ENCODE measurements at regions not wholly inside any gene's neighbourhood (a gene's known extent, or its start where the extent isn't known, plus 50 kb on each side); places are given as distances from the start of the nearest gene placed in this dataset.

DNA sequence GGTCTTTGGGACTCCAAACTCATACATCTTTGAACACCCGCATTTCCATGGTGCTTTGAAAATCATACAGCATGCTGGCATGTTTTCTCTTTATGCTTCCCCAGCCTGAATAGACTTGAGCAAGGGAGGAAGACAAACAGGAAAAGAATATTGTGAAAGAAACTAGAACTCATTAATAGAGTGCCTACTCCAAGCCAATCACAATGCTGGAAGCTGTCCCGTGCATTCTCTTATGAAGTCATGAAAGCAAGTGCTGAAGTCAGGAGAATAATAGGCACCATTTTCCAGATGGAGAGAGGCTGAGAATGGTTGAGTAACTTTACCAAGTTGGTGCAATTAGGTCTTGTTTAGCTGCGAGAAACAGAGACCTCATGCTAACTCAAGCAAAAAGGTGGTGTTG lies 102.5 kb upstream of the PTPRT start:
- Histone ChIP-seq H3K27ac (ENCODE audit: low read length) (no peak overlapping the region), H3K9me2 (ENCODE audit: insufficient read depth, low read length) (no peaks in the 10 kb centered on the region), H2AFZ (ENCODE audit: low read depth, low read length) (no peak overlapping the region), H3K79me2 (replicated peaks; ENCODE audit: insufficient read depth, low read length) (no peaks in the 10 kb centered on the region), H3K9me3 (ENCODE audit: low read length) (no peaks in the 10 kb centered on the region), H3K27me3 (ENCODE audit: insufficient read depth, low read depth, low read length) (no peaks in the 10 kb centered on the region), H3F3A (ENCODE audit: insufficient read depth, low read length, poor library complexity, severe bottlenecking) (no peaks in the 10 kb centered on the region), H4K20me1 (ENCODE audit: insufficient read depth) (no peaks in the 10 kb centered on the region), H3K4me3 (ENCODE audit: low read length) (no peak overlapping the region), H3K36me3 (ENCODE audit: insufficient read depth, low read length) (no peaks in the 10 kb centered on the region), H3K9ac (ENCODE audit: low read length) (no peak overlapping the region), H3K4me2 (ENCODE audit: low read length) (no peak overlapping the region)
- TF ChIP-seq EP300 (conservative IDR thresholded peaks at IDR 0.05; ENCODE audit: poor library complexity, severe bottlenecking): no peak
- TF ChIP-seq TAF1 (IDR thresholded peaks at IDR 0.05; ENCODE audit: low read depth): no peak
- TF ChIP-seq POLR2AphosphoS5 (IDR thresholded peaks at IDR 0.05): no peak
- no peak for TF ChIP-seq MXI1 (conservative IDR thresholded peaks at IDR 0.05; ENCODE audit: poor library complexity, severe bottlenecking)
- TF ChIP-seq EZH2 (IDR thresholded peaks at IDR 0.05; ENCODE audit: borderline replicate concordance, insufficient read depth, low read length, poor library complexity, severe bottlenecking): no peak
- TF ChIP-seq RAD21 (conservative IDR thresholded peaks at IDR 0.05): no peak
- no peak for TF ChIP-seq SMC3 (conservative IDR thresholded peaks at IDR 0.05; ENCODE audit: poor library complexity)
- TF ChIP-seq, protein P1, sequence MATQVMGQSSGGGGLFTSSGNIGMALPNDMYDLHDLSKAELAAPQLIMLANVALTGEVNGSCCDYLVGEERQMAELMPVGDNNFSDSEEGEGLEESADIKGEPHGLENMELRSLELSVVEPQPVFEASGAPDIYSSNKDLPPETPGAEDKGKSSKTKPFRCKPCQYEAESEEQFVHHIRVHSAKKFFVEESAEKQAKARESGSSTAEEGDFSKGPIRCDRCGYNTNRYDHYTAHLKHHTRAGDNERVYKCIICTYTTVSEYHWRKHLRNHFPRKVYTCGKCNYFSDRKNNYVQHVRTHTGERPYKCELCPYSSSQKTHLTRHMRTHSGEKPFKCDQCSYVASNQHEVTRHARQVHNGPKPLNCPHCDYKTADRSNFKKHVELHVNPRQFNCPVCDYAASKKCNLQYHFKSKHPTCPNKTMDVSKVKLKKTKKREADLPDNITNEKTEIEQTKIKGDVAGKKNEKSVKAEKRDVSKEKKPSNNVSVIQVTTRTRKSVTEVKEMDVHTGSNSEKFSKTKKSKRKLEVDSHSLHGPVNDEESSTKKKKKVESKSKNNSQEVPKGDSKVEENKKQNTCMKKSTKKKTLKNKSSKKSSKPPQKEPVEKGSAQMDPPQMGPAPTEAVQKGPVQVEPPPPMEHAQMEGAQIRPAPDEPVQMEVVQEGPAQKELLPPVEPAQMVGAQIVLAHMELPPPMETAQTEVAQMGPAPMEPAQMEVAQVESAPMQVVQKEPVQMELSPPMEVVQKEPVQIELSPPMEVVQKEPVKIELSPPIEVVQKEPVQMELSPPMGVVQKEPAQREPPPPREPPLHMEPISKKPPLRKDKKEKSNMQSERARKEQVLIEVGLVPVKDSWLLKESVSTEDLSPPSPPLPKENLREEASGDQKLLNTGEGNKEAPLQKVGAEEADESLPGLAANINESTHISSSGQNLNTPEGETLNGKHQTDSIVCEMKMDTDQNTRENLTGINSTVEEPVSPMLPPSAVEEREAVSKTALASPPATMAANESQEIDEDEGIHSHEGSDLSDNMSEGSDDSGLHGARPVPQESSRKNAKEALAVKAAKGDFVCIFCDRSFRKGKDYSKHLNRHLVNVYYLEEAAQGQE (IDR thresholded peaks at IDR 0.05; ENCODE audit: borderline replicate concordance): no peak
- TF ChIP-seq, protein P2, sequence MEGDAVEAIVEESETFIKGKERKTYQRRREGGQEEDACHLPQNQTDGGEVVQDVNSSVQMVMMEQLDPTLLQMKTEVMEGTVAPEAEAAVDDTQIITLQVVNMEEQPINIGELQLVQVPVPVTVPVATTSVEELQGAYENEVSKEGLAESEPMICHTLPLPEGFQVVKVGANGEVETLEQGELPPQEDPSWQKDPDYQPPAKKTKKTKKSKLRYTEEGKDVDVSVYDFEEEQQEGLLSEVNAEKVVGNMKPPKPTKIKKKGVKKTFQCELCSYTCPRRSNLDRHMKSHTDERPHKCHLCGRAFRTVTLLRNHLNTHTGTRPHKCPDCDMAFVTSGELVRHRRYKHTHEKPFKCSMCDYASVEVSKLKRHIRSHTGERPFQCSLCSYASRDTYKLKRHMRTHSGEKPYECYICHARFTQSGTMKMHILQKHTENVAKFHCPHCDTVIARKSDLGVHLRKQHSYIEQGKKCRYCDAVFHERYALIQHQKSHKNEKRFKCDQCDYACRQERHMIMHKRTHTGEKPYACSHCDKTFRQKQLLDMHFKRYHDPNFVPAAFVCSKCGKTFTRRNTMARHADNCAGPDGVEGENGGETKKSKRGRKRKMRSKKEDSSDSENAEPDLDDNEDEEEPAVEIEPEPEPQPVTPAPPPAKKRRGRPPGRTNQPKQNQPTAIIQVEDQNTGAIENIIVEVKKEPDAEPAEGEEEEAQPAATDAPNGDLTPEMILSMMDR (IDR thresholded peaks at IDR 0.05; ENCODE audit: poor library complexity, severe bottlenecking): no peak

DNA sequence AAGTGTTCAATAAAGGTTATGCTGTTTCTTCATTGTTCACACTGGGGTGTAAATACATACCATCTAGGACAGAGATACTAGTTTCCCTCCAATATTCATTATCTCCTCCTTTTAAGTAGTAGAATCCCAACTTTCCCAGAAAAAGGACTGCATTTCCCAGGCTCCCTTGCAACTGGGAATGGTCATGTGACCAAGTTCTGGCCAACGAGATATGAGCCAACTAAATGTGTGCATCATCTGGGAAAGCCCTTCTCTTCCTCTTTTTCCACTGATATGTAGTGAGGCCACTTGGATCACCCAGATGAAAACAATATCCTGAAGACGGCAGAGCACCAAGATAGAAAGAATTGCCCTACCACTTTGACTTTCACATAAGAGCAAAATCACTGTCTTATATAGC lies 97.9 kb upstream of the PTPRT start:
- Histone ChIP-seq H3K27ac (ENCODE audit: low read length) (no peak overlapping the region), H3F3A (ENCODE audit: insufficient read depth, low read length, poor library complexity, severe bottlenecking) (no peaks in the 10 kb centered on the region), H3K4me2 (ENCODE audit: low read length) (no peak overlapping the region), H2AFZ (ENCODE audit: low read depth, low read length) (no peak overlapping the region), H3K36me3 (ENCODE audit: insufficient read depth, low read length) (no peaks in the 10 kb centered on the region), H3K9ac (ENCODE audit: low read length) (no peak overlapping the region), H4K20me1 (ENCODE audit: insufficient read depth) (no peaks in the 10 kb centered on the region), H3K9me3 (ENCODE audit: low read length) (no peaks in the 10 kb centered on the region), H3K9me2 (ENCODE audit: insufficient read depth, low read length) (no peaks in the 10 kb centered on the region), H3K27me3 (ENCODE audit: insufficient read depth, low read depth, low read length) (no peaks in the 10 kb centered on the region), H3K79me2 (replicated peaks; ENCODE audit: insufficient read depth, low read length) (no peaks in the 10 kb centered on the region), H3K4me3 (ENCODE audit: low read length) (no peak overlapping the region)
- TF ChIP-seq EP300 (conservative IDR thresholded peaks at IDR 0.05; ENCODE audit: poor library complexity, severe bottlenecking): no peak
- no peak for TF ChIP-seq RAD21 (conservative IDR thresholded peaks at IDR 0.05)
- no peak for TF ChIP-seq EZH2 (IDR thresholded peaks at IDR 0.05; ENCODE audit: borderline replicate concordance, insufficient read depth, low read length, poor library complexity, severe bottlenecking)
- no peak for TF ChIP-seq TAF1 (IDR thresholded peaks at IDR 0.05; ENCODE audit: low read depth)
- TF ChIP-seq, protein P2 (IDR thresholded peaks at IDR 0.05; ENCODE audit: poor library complexity, severe bottlenecking): no peak
- TF ChIP-seq SMC3 (conservative IDR thresholded peaks at IDR 0.05; ENCODE audit: poor library complexity): no peak

All from neural cell (in vitro differentiated cells).